ENCODE measurements at regions not wholly inside any gene's neighbourhood (a gene's known extent, or its start where the extent isn't known, plus 50 kb on each side); places are given as distances from the start of the nearest gene placed in this dataset.

- intact Hi-C loops (cut with DNase I) = no loop called here
- H3K27me3 ChIP-seq = no peaks in the 10 kb centered on the region
- no peaks in the 10 kb centered on the region for H3K4me1 ChIP-seq
- H3K36me3 ChIP-seq = no peaks in the 10 kb centered on the region
- ATAC-seq = no peak
- no peaks in the 10 kb centered on the region for H3K9me3 ChIP-seq
- no peak for DNase-seq
- no peak overlapping the region for H3K4me3 ChIP-seq
- no peak for TF ChIP-seq CTCF (IDR thresholded peaks at IDR 0.05)
- no peak overlapping the region for H3K27ac ChIP-seq
Observed at GRCh38 chr4:141783770-141784169, 147.4 kb downstream of the IL15 start.

- ATAC-seq = no peak
Observed at GRCh38 chr4:141786946-141787345, 150.6 kb downstream of the IL15 start.

GRCh38 chr4:141788169-141788915, 152.0 kb downstream of the IL15 start:
- no peaks in the 10 kb centered on the region for H3K4me1 ChIP-seq
- no peaks in the 10 kb centered on the region for H3K9me3 ChIP-seq
- H3K36me3 ChIP-seq = no peaks in the 10 kb centered on the region
- no peak overlapping the region for H3K4me3 ChIP-seq
- ATAC-seq (no peak), DNase-seq (no peak)
- TF ChIP-seq CTCF (IDR thresholded peaks at IDR 0.05) = no peak
- intact Hi-C loops (cut with DNase I) = no loop called here
- H3K27ac ChIP-seq = no peak overlapping the region
- no peaks in the 10 kb centered on the region for H3K27me3 ChIP-seq

More at GRCh38 chr4:141786946-141787345, 150.6 kb downstream of the IL15 start:
- no peak overlapping the region for H3K27ac ChIP-seq
- TF ChIP-seq CTCF (IDR thresholded peaks at IDR 0.05) = no peak
- H3K27me3 ChIP-seq = no peaks in the 10 kb centered on the region
- no peaks in the 10 kb centered on the region for H3K36me3 ChIP-seq
- H3K9me3 ChIP-seq = no peaks in the 10 kb centered on the region
- H3K4me1 ChIP-seq = no peaks in the 10 kb centered on the region
- no peak overlapping the region for H3K4me3 ChIP-seq
- no peak for DNase-seq
- intact Hi-C loops (cut with DNase I) = no loop called here

GRCh38 chr4:141789716-141790115, 153.3 kb downstream of the IL15 start:
- no peak overlapping the region for H3K4me3 ChIP-seq
- no peaks in the 10 kb centered on the region for H3K36me3 ChIP-seq
- H3K4me1 ChIP-seq = no peaks in the 10 kb centered on the region
- no peaks in the 10 kb centered on the region for H3K9me3 ChIP-seq
- intact Hi-C loops (cut with DNase I) = no loop called here
- H3K27ac ChIP-seq = no peak overlapping the region
- ATAC-seq = no peak
- H3K27me3 ChIP-seq = no peaks in the 10 kb centered on the region
- DNase-seq = no peak
- no peak for TF ChIP-seq CTCF (IDR thresholded peaks at IDR 0.05)

GRCh38 chr4:141792164-141792563, 155.8 kb downstream of the IL15 start:
- DNase-seq (no peak), ATAC-seq (no peak)
- TF ChIP-seq CTCF (IDR thresholded peaks at IDR 0.05) = no peak
- intact Hi-C loops (cut with DNase I) = no loop called here
- no peaks in the 10 kb centered on the region for H3K9me3 ChIP-seq
- no peaks in the 10 kb centered on the region for H3K4me1 ChIP-seq
- no peaks in the 10 kb centered on the region for H3K27me3 ChIP-seq
- no peak overlapping the region for H3K27ac ChIP-seq
- no peak overlapping the region for H3K4me3 ChIP-seq
- H3K36me3 ChIP-seq = no peaks in the 10 kb centered on the region

Data from left lung (tissue), 4 donors.